ENCODE measurements at regions not wholly inside any gene's neighbourhood (a gene's known extent, or its start where the extent isn't known, plus 50 kb on each side); places are given as distances from the start of the nearest gene placed in this dataset.

GRCh38 chr4:63921561-63921960 lies 487.7 kb downstream of the TECRL start:
- BruUV-seq (replicated peaks): no TSS peak
- Histone ChIP-seq H3K9me3 (ENCODE audit: low read depth, low read length, poor library complexity, severe bottlenecking) (no peaks in the 10 kb centered on the region), H3K27me3 (replicated peaks; ENCODE audit: insufficient read depth, low read depth, low read length, poor library complexity) (no peaks in the 10 kb centered on the region), H3K4me3 (ENCODE audit: low read depth, low read length, poor library complexity, severe bottlenecking) (no peak overlapping the region), H3K36me3 (ENCODE audit: insufficient read depth, low read length, poor library complexity, severe bottlenecking) (no peaks in the 10 kb centered on the region), H3K4me1 (ENCODE audit: insufficient read depth, low read length, poor library complexity, severe bottlenecking) (no peaks in the 10 kb centered on the region), H3K27ac (ENCODE audit: low read depth, low read length, poor library complexity, severe bottlenecking) (no peak overlapping the region)
- ChIA-PET POLR2A (ENCODE audit: low non-redundant PET) (no interaction called here), CTCF (no interaction called here)
- TF ChIP-seq CTCF (conservative IDR thresholded peaks at IDR 0.05; ENCODE audit: low read depth, low read length): no peak
- TF ChIP-seq EZH2 (IDR thresholded peaks at IDR 0.05; ENCODE audit: borderline replicate concordance, low read depth, low read length, poor library complexity, severe bottlenecking): no peak
- no peak for DNase-seq (ENCODE audit: low spot score)
- intact Hi-C loops (cut with micrococcal nuclease; ENCODE audit: unreplicated experiment): no loop called here

GRCh38 chr4:63919636-63920365 lies 489.4 kb downstream of the TECRL start:
- no TSS peak for BruUV-seq (replicated peaks)
- intact Hi-C loops (cut with micrococcal nuclease; ENCODE audit: unreplicated experiment): no loop called here
- no peaks in the 10 kb centered on the region for H3K27me3 ChIP-seq (replicated peaks; ENCODE audit: insufficient read depth, low read depth, low read length, poor library complexity)

GRCh38 chr4:63906660-63907183 lies 502.5 kb downstream of the TECRL start:
- intact Hi-C loops (cut with micrococcal nuclease; ENCODE audit: unreplicated experiment): no loop called here
- no peaks in the 10 kb centered on the region for H3K4me1 ChIP-seq (ENCODE audit: insufficient read depth, low read length, poor library complexity, severe bottlenecking)
- POLR2A ChIA-PET (ENCODE audit: low non-redundant PET): no interaction called here
- H3K9me3 ChIP-seq (ENCODE audit: low read depth, low read length, poor library complexity, severe bottlenecking): no peaks in the 10 kb centered on the region
- no peak for DNase-seq (ENCODE audit: low spot score)
- BruUV-seq (replicated peaks): no TSS peak
- CTCF ChIA-PET: no interaction called here
- no peak overlapping the region for H3K27ac ChIP-seq (ENCODE audit: low read depth, low read length, poor library complexity, severe bottlenecking)
- no peaks in the 10 kb centered on the region for H3K36me3 ChIP-seq (ENCODE audit: insufficient read depth, low read length, poor library complexity, severe bottlenecking)
- no peak overlapping the region for H3K4me3 ChIP-seq (ENCODE audit: low read depth, low read length, poor library complexity, severe bottlenecking)
- no peaks in the 10 kb centered on the region for H3K27me3 ChIP-seq (replicated peaks; ENCODE audit: insufficient read depth, low read depth, low read length, poor library complexity)
- TF ChIP-seq EZH2 (IDR thresholded peaks at IDR 0.05; ENCODE audit: borderline replicate concordance, low read depth, low read length, poor library complexity, severe bottlenecking) (no peak), CTCF (conservative IDR thresholded peaks at IDR 0.05; ENCODE audit: low read depth, low read length) (no peak)

More at GRCh38 chr4:63919636-63920365, 489.4 kb downstream of the TECRL start:
- CTCF ChIA-PET: no interaction called here
- no peak for TF ChIP-seq EZH2 (IDR thresholded peaks at IDR 0.05; ENCODE audit: borderline replicate concordance, low read depth, low read length, poor library complexity, severe bottlenecking)
- TF ChIP-seq CTCF (conservative IDR thresholded peaks at IDR 0.05; ENCODE audit: low read depth, low read length): no peak
- DNase-seq (ENCODE audit: low spot score): no peak
- POLR2A ChIA-PET (ENCODE audit: low non-redundant PET): no interaction called here
- no peak overlapping the region for H3K27ac ChIP-seq (ENCODE audit: low read depth, low read length, poor library complexity, severe bottlenecking)
- no peaks in the 10 kb centered on the region for H3K36me3 ChIP-seq (ENCODE audit: insufficient read depth, low read length, poor library complexity, severe bottlenecking)
- no peak overlapping the region for H3K4me3 ChIP-seq (ENCODE audit: low read depth, low read length, poor library complexity, severe bottlenecking)
- H3K4me1 ChIP-seq (ENCODE audit: insufficient read depth, low read length, poor library complexity, severe bottlenecking): no peaks in the 10 kb centered on the region
- H3K9me3 ChIP-seq (ENCODE audit: low read depth, low read length, poor library complexity, severe bottlenecking): no peaks in the 10 kb centered on the region

All from A673 (cell line).